Suprapubic skin (tissue), 3 donors: ENCODE measurements at regions not wholly inside any gene's neighbourhood (a gene's known extent, or its start where the extent isn't known, plus 50 kb on each side); places are given as distances from the start of the nearest gene placed in this dataset.

Experiments used
- CTCF ChIP-seq, 2 donors: fragments of 200-600 bp in 1 of 2; fragments of 450-650 bp in 1 of 2; sonication (generic) in 1 of 2; IDR thresholded peaks; one replicate each; pipeline ENCODE4 v1.5.1; 2016 to 2019; ENCODE audit warnings: antibody characterized with exemption in 2 of 2, mild to moderate bottlenecking in 1 of 2, moderate library complexity in 1 of 2
- POLR2AphosphoS5 ChIP-seq, 3 donors: sonication (generic); formaldehyde crosslinking; IDR thresholded peaks; one replicate each; pipeline ENCODE4 v1.6.1; 2017; ENCODE audit warnings: antibody characterized with exemption in 3 of 3

DNA sequence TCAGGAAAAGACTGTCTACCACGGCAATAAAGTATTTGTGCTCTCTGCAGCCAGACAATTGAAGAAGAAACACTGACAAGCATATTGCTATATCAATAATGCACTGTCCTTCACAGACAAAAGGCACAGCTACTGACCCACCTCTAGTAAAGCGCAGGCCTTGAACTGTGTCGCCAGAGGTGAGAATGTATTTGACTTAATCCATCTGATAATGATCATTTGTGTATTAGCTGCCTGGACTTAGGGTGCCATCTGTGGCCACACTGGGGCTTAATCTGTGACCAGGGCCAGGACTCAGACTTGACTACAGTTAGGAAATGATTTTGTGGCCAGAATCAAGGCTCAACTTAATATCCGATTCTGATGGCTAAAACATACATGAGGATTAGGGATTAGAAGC, 260.4 kb downstream of the SMARCA1 start:
- TF ChIP-seq CTCF (IDR thresholded peaks at IDR 0.05) (no peak), POLR2AphosphoS5 (IDR thresholded peaks at IDR 0.05) (no peak)
